DOHH2 (cell line): ENCODE measurements at regions not wholly inside any gene's neighbourhood (a gene's known extent, or its start where the extent isn't known, plus 50 kb on each side); places are given as distances from the start of the nearest gene placed in this dataset.
A peak's percentile ranks its signal among the peaks of the same experiment; 100 is the strongest.

ENCODE experiments used
- H3F3A ChIP-seq: fragments of 200-600 bp; sonication (generic), shearing (Covaris generic); 2 replicates; pipeline ENCODE4 v1.6.0; 2016; ENCODE audit warnings: antibody characterized with exemption, mild to moderate bottlenecking; ENCODE audit not compliant: control insufficient read depth, insufficient read depth
- H3K27ac ChIP-seq: fragments of 200-600 bp; sonication (generic); 2 replicates; pipeline ENCODE4 v1.5.1; 2014; ENCODE audit warnings: low read depth, mild to moderate bottlenecking, low read length, moderate library complexity
- H3K27me3 ChIP-seq: fragments of 200-600 bp; sonication (generic); 2 replicates; pipeline ENCODE4 v1.6.1; 2014; ENCODE audit warnings: mild to moderate bottlenecking, low read length, mixed read lengths; ENCODE audit not compliant: control insufficient read depth
- H3K36me3 ChIP-seq: fragments of 200-600 bp; sonication (generic); 2 replicates; pipeline ENCODE4 v1.6.1; 2014; ENCODE audit warnings: mild to moderate bottlenecking, low read length, moderate library complexity, mixed read lengths; ENCODE audit not compliant: control insufficient read depth
- H3K4me1 ChIP-seq: fragments of 200-600 bp; sonication (generic); 2 replicates; pipeline ENCODE4 v1.6.1; 2014; ENCODE audit warnings: mild to moderate bottlenecking, low read length, mixed read lengths; ENCODE audit not compliant: control insufficient read depth
- H3K4me2 ChIP-seq: fragments of 200-600 bp; sonication (generic); 2 replicates; pipeline ENCODE4 v1.6.0; 2014; ENCODE audit warnings: mild to moderate bottlenecking, low read length, moderate library complexity
- H3K4me3 ChIP-seq: fragments of 200-600 bp; sonication (generic); 2 replicates; pipeline ENCODE4 v1.5.1; 2014; ENCODE audit warnings: mild to moderate bottlenecking, low read length, mixed read lengths
- H3K79me2 ChIP-seq: fragments of 200-600 bp; sonication (generic); 2 replicates; pipeline ENCODE4 v1.6.1; 2014; ENCODE audit warnings: mild to moderate bottlenecking, low read length, mixed read lengths; ENCODE audit not compliant: control insufficient read depth
- H3K9me2 ChIP-seq: fragments of 200-600 bp; sonication (generic); replicated peaks from 2 replicates; pipeline ENCODE4 v1.6.1; 2014; ENCODE audit warnings: mild to moderate bottlenecking, low read length, mixed read lengths; ENCODE audit not compliant: control insufficient read depth
- H3K9me3 ChIP-seq: fragments of 200-600 bp; sonication (generic); 2 replicates; pipeline ENCODE4 v1.6.1; 2014; ENCODE audit warnings: antibody characterized with exemption, low read length, mixed read lengths; ENCODE audit not compliant: control insufficient read depth, insufficient read depth
- H4K20me1 ChIP-seq: fragments of 200-600 bp; sonication (generic); 2 replicates; pipeline ENCODE4 v1.6.0; 2014; ENCODE audit warnings: low read depth, mild to moderate bottlenecking, antibody characterized with exemption, low read length, moderate library complexity; ENCODE audit not compliant: control insufficient read depth, insufficient read depth
- CTCF ChIP-seq: fragments of 200-600 bp; sonication (generic); IDR thresholded peaks from one replicate; pipeline ENCODE4 v1.5.1; 2014; ENCODE audit warnings: antibody characterized with exemption, mild to moderate bottlenecking, low read depth, low read length; ENCODE audit not compliant: poor library complexity, severe bottlenecking
- EZH2phosphoT487 ChIP-seq: fragments of 200-600 bp; sonication (generic); IDR thresholded peaks from 2 replicates; pipeline ENCODE4 v1.6.1; 2017; ENCODE audit warnings: borderline replicate concordance, mild to moderate bottlenecking, antibody characterized with exemption, low read length, moderate library complexity, mixed read lengths

GRCh38 chr14:60563113-60563512, 54.2 kb downstream of the SIX6 start:
- H3K79me2 ChIP-seq = no peaks in the 10 kb centered on the region
- H3K4me2 ChIP-seq = no peak overlapping the region
- peaks cover 90% of the 10 kb centered on the region for H3K4me1 ChIP-seq
- H3K4me3 ChIP-seq = no peak overlapping the region
- H3K9me2 ChIP-seq = no peaks in the 10 kb centered on the region
- peaks cover 9% of the 10 kb centered on the region for H3F3A ChIP-seq
- H3K27ac ChIP-seq = no peak overlapping the region
- no peaks in the 10 kb centered on the region for H3K27me3 ChIP-seq
- H3K9me3 ChIP-seq = no peaks in the 10 kb centered on the region
- H4K20me1 ChIP-seq = no peaks in the 10 kb centered on the region
- peaks cover 7% of the 10 kb centered on the region; the same call in 1 of the 2 replicates for H3K36me3 ChIP-seq
- TF ChIP-seq EZH2phosphoT487 = no peak
- no peak for TF ChIP-seq CTCF

- H3K27me3 ChIP-seq = no peaks in the 10 kb centered on the region
- H3K9me3 ChIP-seq = no peaks in the 10 kb centered on the region
- TF ChIP-seq EZH2phosphoT487 (no peak), CTCF (no peak)
- peaks cover 79% of the 10 kb centered on the region for H3K4me1 ChIP-seq
- peak overlapping the region; percentile 31 for H3K4me3 ChIP-seq
- peak overlapping the region; percentile 63 for H3K27ac ChIP-seq
- H3K4me2 ChIP-seq = peak overlapping the region; percentile 63
- H3K79me2 ChIP-seq = no peaks in the 10 kb centered on the region
- no peaks in the 10 kb centered on the region for H4K20me1 ChIP-seq
- H3K9me2 ChIP-seq = no peaks in the 10 kb centered on the region
- H3K36me3 ChIP-seq = peaks cover 4% of the 10 kb centered on the region; the same call in 1 of the 2 replicates
- H3F3A ChIP-seq = peaks cover 9% of the 10 kb centered on the region
These were observed 56.3 kb downstream of the SIX6 start for GRCh38 chr14:60565211-60565610.

GRCh38 chr14:60566101-60566500, 57.2 kb downstream of the SIX6 start:
- H3F3A ChIP-seq = peaks cover 9% of the 10 kb centered on the region
- no peaks in the 10 kb centered on the region for H3K36me3 ChIP-seq
- no peaks in the 10 kb centered on the region for H4K20me1 ChIP-seq
- H3K9me3 ChIP-seq = no peaks in the 10 kb centered on the region
- no peaks in the 10 kb centered on the region for H3K27me3 ChIP-seq
- no peaks in the 10 kb centered on the region for H3K79me2 ChIP-seq
- peaks cover 71% of the 10 kb centered on the region for H3K4me1 ChIP-seq
- H3K4me3 ChIP-seq = 0 out of 2 replicates have a peak overlapping the region, but pooled peaks have one; percentile 11
- peak overlapping the region; percentile 63 for H3K4me2 ChIP-seq
- H3K9me2 ChIP-seq = no peaks in the 10 kb centered on the region
- peak overlapping the region; percentile 63 for H3K27ac ChIP-seq
- TF ChIP-seq CTCF (no peak), EZH2phosphoT487 (no peak)
